ENCODE measurements at regions not wholly inside any gene's neighbourhood (a gene's known extent, or its start where the extent isn't known, plus 50 kb on each side); places are given as distances from the start of the nearest gene placed in this dataset.

DNA sequence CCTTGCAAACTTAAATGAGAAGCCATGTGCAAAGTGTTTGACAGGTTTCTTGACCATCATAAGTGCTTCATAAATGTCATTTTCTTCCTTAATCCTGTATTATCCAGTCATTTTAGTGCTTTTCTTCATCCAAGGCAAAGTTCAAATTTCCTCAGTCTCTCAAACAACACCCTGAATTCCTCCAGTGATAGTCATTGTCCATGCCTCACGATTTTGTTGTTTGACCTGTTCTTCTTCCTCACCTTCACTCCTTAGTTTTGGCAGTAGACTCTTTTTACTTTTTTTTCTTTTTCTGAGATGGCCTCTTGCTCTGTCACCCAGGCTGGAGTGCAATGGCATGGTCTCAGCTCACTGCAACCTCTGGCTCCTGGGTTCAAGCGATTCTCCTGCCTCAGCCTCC lies 1257.3 kb downstream of the FAM181B start:
- Histone ChIP-seq H3K4me1 (ENCODE audit: control insufficient read depth in 2 of 2, insufficient read depth in 2 of 2, low read length in 2 of 2) (no peaks in the 10 kb centered on the region), H3K36me3 (ENCODE audit: control insufficient read depth in 2 of 2, insufficient read depth in 2 of 2, low read length in 2 of 2) (no peaks in the 10 kb centered on the region), H3K9ac (ENCODE audit: low read depth in 1 of 2, low read length in 2 of 2) (no peak overlapping the region), H3K4me3 (ENCODE audit: low read length in 2 of 2) (no peak overlapping the region), H3K27ac (ENCODE audit: low read depth in 2 of 2, low read length in 2 of 2) (no peak overlapping the region), H3K9me3 (ENCODE audit: control insufficient read depth in 2 of 2, low read length in 2 of 2) (no peaks in the 10 kb centered on the region), H3K27me3 (ENCODE audit: control insufficient read depth in 2 of 2, insufficient read depth in 2 of 2, low read length in 2 of 2) (no peaks in the 10 kb centered on the region)

DNA sequence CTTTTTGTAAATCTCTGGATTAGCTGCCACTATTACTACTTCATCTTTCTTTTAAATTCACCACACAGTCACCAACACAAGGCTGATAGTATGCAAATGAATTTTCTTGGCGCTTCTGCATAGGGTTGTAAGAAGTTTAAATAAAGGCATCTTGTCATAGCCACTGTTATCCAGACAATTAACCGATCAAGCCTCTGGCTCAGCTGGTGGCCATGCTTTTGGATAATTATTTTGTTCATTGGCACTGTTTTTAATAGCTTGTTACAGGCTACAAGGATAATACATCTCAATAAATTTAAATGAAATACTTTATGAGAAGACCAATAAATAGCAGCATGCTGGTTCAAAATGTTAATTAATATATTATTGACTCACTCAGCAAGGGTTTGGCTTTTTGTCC lies 1261.0 kb downstream of the FAM181B start:
- Histone ChIP-seq H3K27ac (ENCODE audit: low read depth in 2 of 2, low read length in 2 of 2) (no peak overlapping the region), H3K9me3 (ENCODE audit: control insufficient read depth in 2 of 2, low read length in 2 of 2) (no peaks in the 10 kb centered on the region), H3K36me3 (ENCODE audit: control insufficient read depth in 2 of 2, insufficient read depth in 2 of 2, low read length in 2 of 2) (no peaks in the 10 kb centered on the region), H3K4me3 (ENCODE audit: low read length in 2 of 2) (no peak overlapping the region), H3K4me1 (ENCODE audit: control insufficient read depth in 2 of 2, insufficient read depth in 2 of 2, low read length in 2 of 2) (no peaks in the 10 kb centered on the region), H3K9ac (ENCODE audit: low read depth in 1 of 2, low read length in 2 of 2) (no peak overlapping the region), H3K27me3 (ENCODE audit: control insufficient read depth in 2 of 2, insufficient read depth in 2 of 2, low read length in 2 of 2) (no peaks in the 10 kb centered on the region)

DNA sequence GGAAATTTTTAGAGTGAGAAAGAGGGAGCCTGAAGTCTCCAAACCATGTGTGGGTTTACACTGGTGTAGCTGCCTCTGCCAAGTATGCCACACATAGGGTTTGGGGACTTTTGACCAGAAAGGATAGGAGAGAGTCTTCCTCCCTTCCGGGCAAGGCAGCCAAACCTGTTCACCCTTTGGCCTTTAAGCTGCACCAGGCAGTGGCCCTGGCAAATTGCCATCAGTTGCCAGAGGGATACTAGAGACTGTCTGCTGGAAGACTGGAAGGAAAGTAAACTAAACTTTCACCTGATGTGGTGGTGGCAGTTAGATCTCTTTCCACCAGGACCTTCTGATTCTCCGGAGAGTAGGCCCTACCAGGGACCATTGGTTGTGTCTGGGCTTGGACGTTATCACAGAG lies 1263.2 kb downstream of the FAM181B start:
- Histone ChIP-seq H3K4me3 (ENCODE audit: low read length in 2 of 2) (no peak overlapping the region), H3K27me3 (ENCODE audit: control insufficient read depth in 2 of 2, insufficient read depth in 2 of 2, low read length in 2 of 2) (no peaks in the 10 kb centered on the region), H3K4me1 (ENCODE audit: control insufficient read depth in 2 of 2, insufficient read depth in 2 of 2, low read length in 2 of 2) (no peaks in the 10 kb centered on the region), H3K27ac (ENCODE audit: low read depth in 2 of 2, low read length in 2 of 2) (no peak overlapping the region), H3K9me3 (ENCODE audit: control insufficient read depth in 2 of 2, low read length in 2 of 2) (no peaks in the 10 kb centered on the region), H3K9ac (ENCODE audit: low read depth in 1 of 2, low read length in 2 of 2) (no peak overlapping the region), H3K36me3 (ENCODE audit: control insufficient read depth in 2 of 2, insufficient read depth in 2 of 2, low read length in 2 of 2) (no peaks in the 10 kb centered on the region)

DNA sequence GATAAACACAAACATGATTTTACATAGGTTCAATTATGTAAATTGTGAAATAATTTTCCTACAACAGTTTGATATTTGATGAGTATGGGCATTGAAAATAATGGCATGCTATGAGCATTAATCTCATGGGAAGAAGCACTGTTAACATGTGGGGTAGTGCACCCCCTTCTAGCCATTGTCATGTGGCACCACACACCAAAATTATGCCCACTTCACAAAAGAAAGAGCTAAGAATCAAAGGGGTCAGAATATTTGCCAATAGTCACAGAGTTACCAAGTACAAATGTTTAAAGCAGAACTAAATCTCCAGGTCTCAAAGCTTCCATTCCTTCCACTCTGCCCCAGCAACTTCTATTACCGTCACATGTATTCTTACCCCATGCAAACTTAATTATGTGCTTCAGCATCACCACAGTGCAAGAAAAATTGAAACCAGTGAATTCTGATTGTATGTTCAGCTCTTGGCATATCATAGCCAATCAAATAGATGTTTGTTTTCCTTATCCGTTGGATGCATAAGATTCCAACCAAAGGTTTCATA lies 1273.8 kb downstream of the FAM181B start:
- Histone ChIP-seq H3K36me3 (ENCODE audit: control insufficient read depth in 2 of 2, insufficient read depth in 2 of 2, low read length in 2 of 2) (no peaks in the 10 kb centered on the region), H3K4me1 (ENCODE audit: control insufficient read depth in 2 of 2, insufficient read depth in 2 of 2, low read length in 2 of 2) (no peaks in the 10 kb centered on the region), H3K4me3 (ENCODE audit: low read length in 2 of 2) (no peak overlapping the region), H3K27ac (ENCODE audit: low read depth in 2 of 2, low read length in 2 of 2) (no peak overlapping the region), H3K27me3 (ENCODE audit: control insufficient read depth in 2 of 2, insufficient read depth in 2 of 2, low read length in 2 of 2) (peaks cover 0 to 1% of the 10 kb centered on the region in 2 donors), H3K9ac (ENCODE audit: low read depth in 1 of 2, low read length in 2 of 2) (no peak overlapping the region), H3K9me3 (ENCODE audit: control insufficient read depth in 2 of 2, low read length in 2 of 2) (no peaks in the 10 kb centered on the region)

DNA sequence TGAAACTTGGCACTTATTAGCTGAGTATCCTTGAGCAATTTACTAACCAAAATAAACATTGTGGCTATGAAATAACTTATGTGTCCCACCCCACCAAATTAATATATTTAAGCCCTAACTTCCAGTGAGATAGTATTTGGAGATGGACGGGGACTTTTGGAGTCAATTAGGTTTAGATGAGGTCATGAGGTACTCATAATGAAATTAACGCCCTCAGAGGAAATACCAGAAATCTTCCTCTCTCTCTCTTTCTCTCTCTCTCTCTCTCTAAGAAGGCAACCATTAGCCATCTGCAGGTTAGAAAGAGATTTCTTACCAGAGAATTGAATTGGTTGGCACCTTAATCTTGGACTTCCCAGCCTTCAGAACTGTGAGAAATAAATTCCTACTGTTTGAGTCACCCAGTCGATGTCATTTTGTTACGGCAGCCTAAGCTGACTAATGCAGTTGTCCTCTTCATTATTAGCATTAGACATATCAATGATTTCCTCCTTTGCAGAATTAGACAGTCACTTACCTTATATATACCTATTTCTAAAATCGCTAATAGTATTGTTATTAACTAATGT lies 1284.0 kb downstream of the FAM181B start:
- no peaks in the 10 kb centered on the region for H3K36me3 ChIP-seq (ENCODE audit: control insufficient read depth in 2 of 2, insufficient read depth in 2 of 2, low read length in 2 of 2)
- no peak overlapping the region for H3K9ac ChIP-seq (ENCODE audit: low read depth in 1 of 2, low read length in 2 of 2)
- H3K4me1 ChIP-seq (ENCODE audit: control insufficient read depth in 2 of 2, insufficient read depth in 2 of 2, low read length in 2 of 2), result no peaks in the 10 kb centered on the region
- no peaks in the 10 kb centered on the region for H3K9me3 ChIP-seq (ENCODE audit: control insufficient read depth in 2 of 2, low read length in 2 of 2)
- no peak overlapping the region for H3K4me3 ChIP-seq (ENCODE audit: low read length in 2 of 2)
- no peak overlapping the region for H3K27ac ChIP-seq (ENCODE audit: low read depth in 2 of 2, low read length in 2 of 2)
- H3K27me3 ChIP-seq (ENCODE audit: control insufficient read depth in 2 of 2, insufficient read depth in 2 of 2, low read length in 2 of 2), result no peaks in the 10 kb centered on the region

DNA sequence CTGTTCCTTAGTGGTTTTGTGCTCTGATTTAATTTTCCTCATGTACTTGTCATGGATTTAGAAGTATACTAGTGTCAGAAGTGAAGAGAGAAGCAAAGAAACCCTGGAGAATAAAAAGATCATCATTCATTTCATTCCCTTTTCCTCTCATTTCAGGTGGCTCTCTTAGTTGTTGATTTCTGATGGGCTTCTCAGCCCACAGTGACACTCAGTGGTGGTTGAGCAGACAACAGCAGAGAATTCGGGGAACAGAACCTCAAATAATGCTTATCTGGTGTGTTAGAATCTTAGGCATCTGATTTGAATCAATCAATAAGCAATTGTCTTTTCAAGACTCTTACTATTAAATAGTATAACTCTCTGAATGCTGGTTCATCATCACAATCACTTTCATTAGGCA lies 1289.4 kb downstream of the FAM181B start:
- H3K27ac ChIP-seq (ENCODE audit: low read depth in 2 of 2, low read length in 2 of 2), result no peak overlapping the region
- no peaks in the 10 kb centered on the region for H3K9me3 ChIP-seq (ENCODE audit: control insufficient read depth in 2 of 2, low read length in 2 of 2)
- H3K4me3 ChIP-seq (ENCODE audit: low read length in 2 of 2), result no peak overlapping the region
- no peaks in the 10 kb centered on the region for H3K4me1 ChIP-seq (ENCODE audit: control insufficient read depth in 2 of 2, insufficient read depth in 2 of 2, low read length in 2 of 2)
- no peaks in the 10 kb centered on the region for H3K27me3 ChIP-seq (ENCODE audit: control insufficient read depth in 2 of 2, insufficient read depth in 2 of 2, low read length in 2 of 2)
- no peak overlapping the region for H3K9ac ChIP-seq (ENCODE audit: low read depth in 1 of 2, low read length in 2 of 2)
- H3K36me3 ChIP-seq (ENCODE audit: control insufficient read depth in 2 of 2, insufficient read depth in 2 of 2, low read length in 2 of 2), result no peaks in the 10 kb centered on the region

DNA sequence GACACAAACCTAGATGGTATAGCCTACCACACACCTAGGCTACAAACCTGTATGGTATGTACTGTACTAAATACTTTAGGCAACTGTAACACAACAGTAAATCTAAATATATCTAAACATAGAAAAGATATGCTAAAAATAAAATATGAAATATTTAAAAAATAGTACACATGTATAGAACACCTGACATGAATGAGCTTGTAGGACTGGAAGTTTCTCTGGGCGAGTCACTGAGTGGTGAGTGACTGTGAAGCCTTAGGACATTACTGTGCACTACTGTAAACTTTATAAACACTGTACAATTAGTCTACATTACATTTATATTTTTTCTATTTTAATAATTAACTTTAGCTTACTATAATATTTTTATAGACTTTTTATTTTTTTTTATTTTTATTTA lies 1301.3 kb downstream of the FAM181B start:
- Histone ChIP-seq H3K4me1 (ENCODE audit: control insufficient read depth in 2 of 2, insufficient read depth in 2 of 2, low read length in 2 of 2) (no peaks in the 10 kb centered on the region), H3K36me3 (ENCODE audit: control insufficient read depth in 2 of 2, insufficient read depth in 2 of 2, low read length in 2 of 2) (no peaks in the 10 kb centered on the region), H3K27ac (ENCODE audit: low read depth in 2 of 2, low read length in 2 of 2) (no peak overlapping the region), H3K9ac (ENCODE audit: low read depth in 1 of 2, low read length in 2 of 2) (no peak overlapping the region), H3K4me3 (ENCODE audit: low read length in 2 of 2) (no peak overlapping the region), H3K9me3 (ENCODE audit: control insufficient read depth in 2 of 2, low read length in 2 of 2) (no peaks in the 10 kb centered on the region), H3K27me3 (ENCODE audit: control insufficient read depth in 2 of 2, insufficient read depth in 2 of 2, low read length in 2 of 2) (no peaks in the 10 kb centered on the region)

DNA sequence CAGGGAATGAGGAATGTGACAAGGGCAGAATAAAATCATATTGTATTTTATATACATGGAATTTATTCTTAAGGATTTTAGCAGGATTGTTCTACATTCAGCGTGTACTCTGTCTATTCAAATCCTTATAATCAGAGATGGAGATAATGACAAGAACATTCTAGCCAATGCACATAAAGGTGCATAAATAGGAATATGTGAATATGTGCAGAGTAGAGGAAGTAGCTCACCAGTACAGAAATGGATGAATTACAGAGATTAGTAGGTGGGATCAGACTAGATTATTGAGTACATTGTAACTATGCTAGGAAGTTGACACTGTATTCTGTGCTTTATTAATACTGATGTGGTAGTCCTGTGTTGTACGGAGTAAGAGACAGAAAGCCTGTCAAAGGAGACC lies 1308.8 kb downstream of the FAM181B start:
- H3K4me1 ChIP-seq (ENCODE audit: control insufficient read depth in 2 of 2, insufficient read depth in 2 of 2, low read length in 2 of 2), result no peaks in the 10 kb centered on the region
- H3K9me3 ChIP-seq (ENCODE audit: control insufficient read depth in 2 of 2, low read length in 2 of 2), result no peaks in the 10 kb centered on the region

DNA sequence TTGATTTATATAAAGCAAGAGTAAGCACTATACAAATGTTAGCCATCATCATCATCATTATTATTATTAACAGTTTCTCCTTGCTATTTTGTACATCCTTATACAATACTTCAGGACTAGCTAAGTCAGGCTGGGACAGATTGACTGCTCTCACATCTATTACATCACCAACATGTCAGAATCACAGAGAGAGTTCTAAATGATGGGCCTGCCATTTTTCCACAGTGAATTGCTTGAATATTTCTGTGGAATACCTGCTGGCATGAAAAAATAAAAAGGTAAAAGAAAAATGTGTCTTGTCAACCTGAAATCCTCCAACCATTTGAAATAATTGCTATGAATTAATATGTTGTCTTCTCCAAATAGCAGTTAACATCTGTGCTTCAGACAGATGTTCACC lies 1311.3 kb downstream of the FAM181B start:
- Histone ChIP-seq H3K27ac (ENCODE audit: low read depth in 2 of 2, low read length in 2 of 2) (no peak overlapping the region), H3K36me3 (ENCODE audit: control insufficient read depth in 2 of 2, insufficient read depth in 2 of 2, low read length in 2 of 2) (no peaks in the 10 kb centered on the region), H3K9ac (ENCODE audit: low read depth in 1 of 2, low read length in 2 of 2) (no peak overlapping the region), H3K27me3 (ENCODE audit: control insufficient read depth in 2 of 2, insufficient read depth in 2 of 2, low read length in 2 of 2) (no peaks in the 10 kb centered on the region), H3K9me3 (ENCODE audit: control insufficient read depth in 2 of 2, low read length in 2 of 2) (no peaks in the 10 kb centered on the region), H3K4me1 (ENCODE audit: control insufficient read depth in 2 of 2, insufficient read depth in 2 of 2, low read length in 2 of 2) (no peaks in the 10 kb centered on the region), H3K4me3 (ENCODE audit: low read length in 2 of 2) (no peak overlapping the region)

More for the DNA sequence above, 1308.8 kb downstream of the FAM181B start:
- Histone ChIP-seq H3K27ac (ENCODE audit: low read depth in 2 of 2, low read length in 2 of 2) (no peak overlapping the region), H3K4me3 (ENCODE audit: low read length in 2 of 2) (no peak overlapping the region), H3K36me3 (ENCODE audit: control insufficient read depth in 2 of 2, insufficient read depth in 2 of 2, low read length in 2 of 2) (no peaks in the 10 kb centered on the region), H3K27me3 (ENCODE audit: control insufficient read depth in 2 of 2, insufficient read depth in 2 of 2, low read length in 2 of 2) (no peaks in the 10 kb centered on the region), H3K9ac (ENCODE audit: low read depth in 1 of 2, low read length in 2 of 2) (no peak overlapping the region)

DNA sequence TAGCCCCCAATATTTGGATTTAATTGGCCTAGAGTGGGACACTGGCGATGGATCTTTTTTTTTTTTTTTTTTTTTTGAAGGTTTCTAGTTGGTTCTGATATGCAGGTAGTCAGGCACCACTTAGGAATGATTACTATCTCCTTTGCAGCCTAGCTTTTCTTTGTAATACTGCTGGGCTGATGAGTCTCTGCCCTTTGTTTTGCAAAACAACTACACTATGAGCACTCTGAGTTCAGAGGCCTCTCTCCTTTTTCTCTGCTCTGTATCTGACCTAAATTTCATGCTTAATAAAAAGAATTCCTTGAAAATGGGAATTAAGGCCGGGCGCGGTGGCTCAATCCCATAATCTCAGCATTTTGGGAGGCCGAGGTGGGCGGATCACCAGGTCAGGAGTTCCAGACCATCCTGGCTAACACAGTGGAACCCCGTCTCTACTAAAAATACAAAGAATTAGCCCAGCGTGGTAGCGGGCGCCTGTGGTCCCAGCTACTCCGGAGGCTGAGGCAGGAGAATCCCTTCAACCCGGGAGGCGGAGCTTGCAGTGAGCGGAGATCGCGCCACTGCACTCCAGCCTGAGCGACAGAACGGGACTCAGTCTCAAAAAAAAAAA lies 1312.3 kb downstream of the FAM181B start:
- Histone ChIP-seq H3K4me3 (ENCODE audit: low read length in 2 of 2) (no peak overlapping the region), H3K9ac (ENCODE audit: low read depth in 1 of 2, low read length in 2 of 2) (no peak overlapping the region), H3K27me3 (ENCODE audit: control insufficient read depth in 2 of 2, insufficient read depth in 2 of 2, low read length in 2 of 2) (no peaks in the 10 kb centered on the region), H3K27ac (ENCODE audit: low read depth in 2 of 2, low read length in 2 of 2) (no peak overlapping the region), H3K9me3 (ENCODE audit: control insufficient read depth in 2 of 2, low read length in 2 of 2) (no peaks in the 10 kb centered on the region), H3K36me3 (ENCODE audit: control insufficient read depth in 2 of 2, insufficient read depth in 2 of 2, low read length in 2 of 2) (no peaks in the 10 kb centered on the region), H3K4me1 (ENCODE audit: control insufficient read depth in 2 of 2, insufficient read depth in 2 of 2, low read length in 2 of 2) (no peaks in the 10 kb centered on the region)

Data from mucosa of rectum (tissue), 2 donors.